ENCODE measurements at regions not wholly inside any gene's neighbourhood (a gene's known extent, or its start where the extent isn't known, plus 50 kb on each side); places are given as distances from the start of the nearest gene placed in this dataset.

DNA sequence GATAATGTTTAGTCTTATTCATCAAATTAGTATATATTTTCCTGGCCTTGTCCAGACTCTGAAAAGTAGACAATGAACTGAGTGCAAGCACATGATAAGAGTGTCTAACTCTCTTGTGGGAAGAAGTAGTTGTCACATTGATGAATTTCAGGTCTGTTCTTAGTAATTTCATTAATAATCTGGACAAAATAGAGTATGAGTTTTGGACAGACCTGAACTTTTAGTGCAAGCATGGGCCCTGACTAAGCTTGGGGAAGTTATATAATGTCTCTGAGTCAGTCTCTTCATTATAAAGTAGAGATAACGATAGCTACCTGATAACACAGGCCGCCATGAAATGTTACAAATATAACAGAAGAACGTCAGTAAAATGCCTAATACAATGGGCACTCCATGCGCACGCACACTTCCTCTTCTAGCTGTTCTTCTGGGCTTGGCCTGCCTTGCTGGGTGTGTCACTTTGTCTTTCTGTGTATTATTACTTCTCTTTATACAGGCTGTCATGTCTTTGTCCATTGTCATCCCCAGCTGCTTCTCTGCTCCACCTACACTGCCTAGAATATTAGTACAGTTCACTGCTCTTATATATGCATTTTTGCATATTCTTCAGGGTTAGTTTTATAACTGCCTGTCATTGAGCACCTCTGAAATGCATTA, 129.1 kb upstream of the HTR2A start:
- 69% methylated on average over 5 of the region's 5 CpGs for WGBS, 2 experiments (ENCODE audit: low coverage in 1 of 2, low lambda C conversion rate in 2 of 2, missing lambda C conversion rate in 2 of 2)
- Histone ChIP-seq H3K36me3 (ENCODE audit: low read depth) (no peaks in the 10 kb centered on the region), H3K27me3 (replicated peaks; ENCODE audit: insufficient read depth) (no peaks in the 10 kb centered on the region), H3K4me2 (ENCODE audit: unreplicated experiment) (no peak overlapping the region), H3K79me2 (ENCODE audit: insufficient read depth) (no peaks in the 10 kb centered on the region), H3K27ac (no peak overlapping the region), H2AFZ (no peak overlapping the region), H3K9ac (no peak overlapping the region), H3K9me3 (ENCODE audit: low read depth) (no peaks in the 10 kb centered on the region), H3F3A (ENCODE audit: insufficient read depth) (no peaks in the 10 kb centered on the region), H4K20me1 (ENCODE audit: insufficient read depth) (no peaks in the 10 kb centered on the region), H3K9me2 (ENCODE audit: insufficient read depth) (no peaks in the 10 kb centered on the region), H3K4me1 (ENCODE audit: insufficient read depth) (peaks cover 7% of the 10 kb centered on the region; the same call in 1 of the 2 replicates), H3K4me3 (no peak overlapping the region)
- no peak for DNase-seq
- TF ChIP-seq EZH2phosphoT487 (IDR thresholded peaks at IDR 0.05; ENCODE audit: insufficient read depth, low read depth) (no peak), EZH2 (IDR thresholded peaks at IDR 0.05; ENCODE audit: insufficient read depth, poor library complexity, severe bottlenecking) (no peak)
- in situ Hi-C loops (cut with MboI) = no loop called here

DNA sequence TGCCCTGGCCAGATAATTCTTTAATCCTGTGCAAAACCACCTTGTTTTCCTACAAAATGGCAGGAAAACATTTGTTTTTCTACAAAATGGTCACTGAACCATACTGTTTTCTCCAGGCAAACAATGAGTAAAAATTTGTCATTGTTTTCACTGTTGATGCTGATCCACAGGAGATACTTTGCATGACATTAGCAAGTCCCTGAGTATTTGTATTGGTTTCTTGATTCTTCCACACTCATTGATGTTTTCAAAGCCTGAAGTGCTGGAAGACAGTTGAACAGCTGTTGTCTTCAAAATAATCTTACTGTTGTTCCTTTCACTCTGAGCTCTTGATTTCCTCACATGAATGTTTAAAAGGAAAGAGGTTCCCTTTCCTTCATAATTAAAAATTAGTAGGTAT, 123.1 kb upstream of the HTR2A start:
- H3K4me1 ChIP-seq (ENCODE audit: insufficient read depth) = peaks cover 6% of the 10 kb centered on the region
- no peaks in the 10 kb centered on the region for H3K9me3 ChIP-seq (ENCODE audit: low read depth)
- H3F3A ChIP-seq (ENCODE audit: insufficient read depth) = no peaks in the 10 kb centered on the region
- H2AFZ ChIP-seq = no peak overlapping the region
- H4K20me1 ChIP-seq (ENCODE audit: insufficient read depth) = no peaks in the 10 kb centered on the region
- no peaks in the 10 kb centered on the region for H3K36me3 ChIP-seq (ENCODE audit: low read depth)
- H3K27me3 ChIP-seq (replicated peaks; ENCODE audit: insufficient read depth) = no peaks in the 10 kb centered on the region
- H3K4me2 ChIP-seq (ENCODE audit: unreplicated experiment) = no peak overlapping the region
- DNase-seq = no peak
- no peaks in the 10 kb centered on the region for H3K79me2 ChIP-seq (ENCODE audit: insufficient read depth)
- TF ChIP-seq EZH2phosphoT487 (IDR thresholded peaks at IDR 0.05; ENCODE audit: insufficient read depth, low read depth) = no peak
- no peak for TF ChIP-seq EZH2 (IDR thresholded peaks at IDR 0.05; ENCODE audit: insufficient read depth, poor library complexity, severe bottlenecking)
- H3K27ac ChIP-seq = no peak overlapping the region
- no peak overlapping the region for H3K4me3 ChIP-seq
- in situ Hi-C loops (cut with MboI) = no loop called here
- no peaks in the 10 kb centered on the region for H3K9me2 ChIP-seq (ENCODE audit: insufficient read depth)
- no peak overlapping the region for H3K9ac ChIP-seq

DNA sequence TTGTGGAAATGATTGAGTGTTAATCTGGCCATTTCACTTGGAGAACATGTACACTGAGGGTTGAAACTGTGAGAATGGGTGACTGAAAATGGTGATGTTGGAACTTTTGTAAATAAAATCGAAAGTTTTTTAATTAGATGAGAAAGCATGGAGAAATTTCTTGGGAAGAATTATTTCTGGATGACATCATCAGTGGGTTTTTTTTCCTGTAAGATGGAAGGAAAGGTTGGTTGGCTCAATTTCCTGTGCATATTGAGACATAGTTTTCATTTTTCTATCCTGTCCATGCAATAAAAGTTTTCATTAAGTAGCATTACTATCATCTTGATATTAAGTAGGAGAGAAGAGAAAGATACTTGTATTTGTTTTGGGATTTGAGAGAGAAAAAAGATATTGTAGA, 120.6 kb upstream of the HTR2A start:
- H2AFZ ChIP-seq = peak overlapping the region; percentile 38; the same call in 1 of the 2 replicates
- 45 to 55% methylated on average over 1 of the region's 1 CpG for WGBS, 2 experiments (ENCODE audit: low coverage in 1 of 2, low lambda C conversion rate in 2 of 2, missing lambda C conversion rate in 2 of 2)

DNA sequence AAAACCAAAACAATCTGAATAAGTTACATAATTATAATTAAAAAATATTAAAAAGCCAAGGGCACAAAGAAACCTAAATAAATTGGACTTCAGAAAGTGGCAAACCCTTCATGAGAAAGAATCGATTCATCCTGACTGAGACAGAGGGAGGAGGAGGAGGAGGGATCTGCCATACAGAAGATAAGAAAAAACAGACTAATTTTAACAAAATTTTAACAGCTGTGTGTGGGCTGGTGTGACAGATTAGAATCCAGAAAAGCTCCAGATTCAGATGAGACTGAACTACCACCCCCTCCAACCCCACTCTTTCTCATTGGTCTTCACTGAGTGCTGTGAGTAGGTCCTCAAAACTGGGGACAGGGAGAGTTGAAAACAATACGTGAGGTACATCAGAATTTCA, 111.5 kb upstream of the HTR2A start:
- no peak overlapping the region for H2AFZ ChIP-seq
- H3F3A ChIP-seq (ENCODE audit: insufficient read depth) = no peaks in the 10 kb centered on the region
- in situ Hi-C loops (cut with MboI) = no loop called here
- no peaks in the 10 kb centered on the region for H3K9me3 ChIP-seq (ENCODE audit: low read depth)
- H3K4me2 ChIP-seq (ENCODE audit: unreplicated experiment) = no peak overlapping the region
- no peaks in the 10 kb centered on the region for H3K27me3 ChIP-seq (replicated peaks; ENCODE audit: insufficient read depth)
- H3K9ac ChIP-seq = no peak overlapping the region
- no peaks in the 10 kb centered on the region for H3K79me2 ChIP-seq (ENCODE audit: insufficient read depth)
- no peak for DNase-seq
- 82 to 90% methylated on average over 2 of the region's 2 CpGs for WGBS, 2 experiments (ENCODE audit: low coverage in 1 of 2, low lambda C conversion rate in 2 of 2, missing lambda C conversion rate in 2 of 2)
- H3K9me2 ChIP-seq (ENCODE audit: insufficient read depth) = no peaks in the 10 kb centered on the region
- no peaks in the 10 kb centered on the region for H3K36me3 ChIP-seq (ENCODE audit: low read depth)
- H3K27ac ChIP-seq = no peak overlapping the region
- no peaks in the 10 kb centered on the region for H3K4me1 ChIP-seq (ENCODE audit: insufficient read depth)
- H3K4me3 ChIP-seq = no peak overlapping the region
- TF ChIP-seq EZH2 (IDR thresholded peaks at IDR 0.05; ENCODE audit: insufficient read depth, poor library complexity, severe bottlenecking) = no peak
- no peak for TF ChIP-seq EZH2phosphoT487 (IDR thresholded peaks at IDR 0.05; ENCODE audit: insufficient read depth, low read depth)
- no peaks in the 10 kb centered on the region for H4K20me1 ChIP-seq (ENCODE audit: insufficient read depth)

More for the DNA sequence above, 120.6 kb upstream of the HTR2A start:
- H3K4me1 ChIP-seq (ENCODE audit: insufficient read depth) = peaks cover 6% of the 10 kb centered on the region
- TF ChIP-seq EZH2phosphoT487 (IDR thresholded peaks at IDR 0.05; ENCODE audit: insufficient read depth, low read depth) (no peak), EZH2 (IDR thresholded peaks at IDR 0.05; ENCODE audit: insufficient read depth, poor library complexity, severe bottlenecking) (no peak)
- in situ Hi-C loops (cut with MboI) = no loop called here
- H3K27me3 ChIP-seq (replicated peaks; ENCODE audit: insufficient read depth) = no peaks in the 10 kb centered on the region
- no peak overlapping the region for H3K4me3 ChIP-seq
- H3K9me3 ChIP-seq (ENCODE audit: low read depth) = no peaks in the 10 kb centered on the region
- no peaks in the 10 kb centered on the region for H3F3A ChIP-seq (ENCODE audit: insufficient read depth)
- H3K9me2 ChIP-seq (ENCODE audit: insufficient read depth) = no peaks in the 10 kb centered on the region
- H3K27ac ChIP-seq = no peak overlapping the region
- no peak overlapping the region for H3K9ac ChIP-seq
- no peaks in the 10 kb centered on the region for H3K36me3 ChIP-seq (ENCODE audit: low read depth)
- no peaks in the 10 kb centered on the region for H4K20me1 ChIP-seq (ENCODE audit: insufficient read depth)
- DNase-seq = peak; percentile 47
- H3K4me2 ChIP-seq (ENCODE audit: unreplicated experiment) = no peak overlapping the region
- no peaks in the 10 kb centered on the region for H3K79me2 ChIP-seq (ENCODE audit: insufficient read depth)
